GM10266 (cell line): ENCODE measurements at regions not wholly inside any gene's neighbourhood (a gene's known extent, or its start where the extent isn't known, plus 50 kb on each side); places are given as distances from the start of the nearest gene placed in this dataset.

Source experiments
- DNase-seq: peaks from one replicate; pipeline ENCODE4 v3.0.0; 2012; ENCODE audit errors: extremely low spot score
- TF ChIP-seq, protein P1 (sequence below): IDR thresholded peaks from 2 replicates; pipeline ENCODE4 v1.5.1; 2012; ENCODE audit warnings: mild to moderate bottlenecking, low read depth; ENCODE audit not compliant: control insufficient read depth, insufficient read depth; ENCODE audit errors: missing control alignments

DNA sequence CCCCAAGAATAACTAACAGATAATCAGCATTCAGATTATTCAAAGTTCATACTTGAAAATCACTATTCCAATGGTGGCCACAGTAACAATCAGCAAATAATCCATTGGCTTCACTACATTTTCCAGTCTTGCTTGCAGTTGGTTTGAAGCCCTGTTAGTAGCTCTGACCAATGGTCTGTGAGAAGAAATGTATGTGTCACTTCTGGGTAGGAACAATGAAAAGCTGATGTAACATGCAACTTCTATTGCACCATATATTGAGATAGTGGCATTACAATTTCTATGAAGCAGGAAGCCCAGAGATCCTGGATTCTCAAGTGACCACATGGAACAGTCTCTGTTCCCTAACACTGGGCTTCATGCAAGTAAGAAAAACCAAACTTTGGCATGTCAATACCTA lies 250.9 kb upstream of the DAB1 start:
- no peak for DNase-seq

DNA sequence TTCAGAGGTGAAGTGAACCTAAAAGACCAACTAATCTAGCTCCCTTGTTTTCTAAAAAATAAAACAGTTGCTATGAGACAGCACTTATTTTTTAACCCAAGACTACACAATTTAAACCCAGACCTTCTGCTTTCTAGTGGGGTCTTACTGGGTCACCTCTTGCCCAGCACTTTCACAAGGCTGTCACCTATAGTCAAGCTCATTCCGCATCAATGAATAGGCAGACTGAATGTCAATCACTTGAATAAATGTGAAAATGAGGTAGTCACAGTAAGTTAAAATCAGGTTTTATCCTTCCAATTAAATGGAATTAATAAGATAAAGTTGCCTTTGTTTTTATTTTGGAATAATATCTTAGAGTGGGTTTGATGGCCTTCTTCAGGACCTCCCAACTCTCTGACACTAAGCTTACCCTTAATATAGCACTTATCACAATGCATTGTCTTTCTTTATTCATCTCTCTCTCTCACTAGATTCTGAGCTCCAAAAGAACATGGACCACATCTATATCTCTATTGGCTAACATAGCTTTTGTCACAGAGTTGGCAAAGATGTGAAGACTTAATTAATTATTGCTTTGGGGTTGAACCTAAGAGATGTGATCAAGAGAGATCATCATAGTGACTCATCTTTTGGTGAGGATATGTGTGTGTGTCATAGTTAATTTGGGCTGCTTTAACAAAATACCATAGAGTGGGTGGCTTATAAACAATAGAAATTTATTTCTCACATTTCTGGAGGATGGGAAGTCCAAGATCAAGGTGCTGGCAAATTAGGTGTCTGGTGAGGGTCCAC lies 248.7 kb upstream of the DAB1 start:
- DNase-seq, result no peak
- TF ChIP-seq, protein P1, sequence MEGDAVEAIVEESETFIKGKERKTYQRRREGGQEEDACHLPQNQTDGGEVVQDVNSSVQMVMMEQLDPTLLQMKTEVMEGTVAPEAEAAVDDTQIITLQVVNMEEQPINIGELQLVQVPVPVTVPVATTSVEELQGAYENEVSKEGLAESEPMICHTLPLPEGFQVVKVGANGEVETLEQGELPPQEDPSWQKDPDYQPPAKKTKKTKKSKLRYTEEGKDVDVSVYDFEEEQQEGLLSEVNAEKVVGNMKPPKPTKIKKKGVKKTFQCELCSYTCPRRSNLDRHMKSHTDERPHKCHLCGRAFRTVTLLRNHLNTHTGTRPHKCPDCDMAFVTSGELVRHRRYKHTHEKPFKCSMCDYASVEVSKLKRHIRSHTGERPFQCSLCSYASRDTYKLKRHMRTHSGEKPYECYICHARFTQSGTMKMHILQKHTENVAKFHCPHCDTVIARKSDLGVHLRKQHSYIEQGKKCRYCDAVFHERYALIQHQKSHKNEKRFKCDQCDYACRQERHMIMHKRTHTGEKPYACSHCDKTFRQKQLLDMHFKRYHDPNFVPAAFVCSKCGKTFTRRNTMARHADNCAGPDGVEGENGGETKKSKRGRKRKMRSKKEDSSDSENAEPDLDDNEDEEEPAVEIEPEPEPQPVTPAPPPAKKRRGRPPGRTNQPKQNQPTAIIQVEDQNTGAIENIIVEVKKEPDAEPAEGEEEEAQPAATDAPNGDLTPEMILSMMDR, result no peak

More for the DNA sequence above, 250.9 kb upstream of the DAB1 start:
- TF ChIP-seq, protein P1, result no peak

DNA sequence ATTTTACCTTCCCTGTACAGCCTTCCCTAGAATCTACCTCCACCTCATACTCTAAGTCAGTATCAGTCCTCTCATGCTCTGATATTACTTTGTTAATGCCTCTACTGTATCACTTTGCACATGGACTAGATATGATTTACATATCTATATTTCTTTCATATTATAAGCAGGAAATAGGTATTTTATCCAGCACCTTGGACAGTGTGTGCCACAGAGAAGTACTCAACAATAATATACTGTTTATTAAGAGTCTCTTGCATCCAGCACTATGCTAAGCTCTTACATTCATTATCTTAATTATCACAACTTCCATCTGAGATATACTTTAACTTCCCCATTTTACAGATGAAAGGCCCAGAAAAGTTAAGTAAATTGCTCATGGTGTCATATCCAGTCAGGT lies 247.9 kb upstream of the DAB1 start:
- TF ChIP-seq, protein P1, result no peak
- DNase-seq, result no peak

DNA sequence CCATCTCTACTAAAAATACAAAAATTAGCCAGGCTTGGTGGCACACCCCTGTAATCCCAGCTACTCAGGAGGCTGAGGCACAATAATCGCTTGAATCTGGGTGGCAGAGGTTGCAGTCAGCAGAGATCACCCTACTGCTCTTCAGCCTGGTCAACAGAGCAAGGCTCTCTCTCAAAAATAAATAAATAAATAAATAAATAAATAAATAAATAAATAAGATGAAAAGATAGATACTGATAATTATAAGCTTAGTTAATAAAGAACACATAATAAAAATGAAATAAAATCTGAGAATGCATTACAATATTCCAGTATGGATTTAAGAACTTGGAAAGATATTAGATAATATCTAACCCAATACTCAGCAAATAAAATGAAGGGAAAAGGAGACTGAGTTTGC lies 235.9 kb upstream of the DAB1 start:
- TF ChIP-seq, protein P1, result no peak
- no peak for DNase-seq

DNA sequence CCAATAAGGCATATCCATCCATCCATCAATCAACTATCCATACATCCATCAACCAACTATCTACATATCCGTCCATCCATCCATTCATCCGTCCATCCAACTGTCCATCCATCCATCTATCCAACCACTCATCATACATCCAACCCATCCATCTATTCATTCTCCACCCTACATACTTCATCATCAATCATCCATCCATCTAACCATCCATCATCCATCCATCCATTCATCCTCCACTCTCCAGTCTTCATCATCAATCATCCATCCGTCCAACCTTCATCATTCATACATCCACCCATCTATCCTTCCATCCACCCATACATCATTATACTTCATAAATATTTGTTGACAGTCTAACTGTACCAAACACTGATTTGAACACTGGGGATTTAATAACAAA lies 231.3 kb upstream of the DAB1 start:
- TF ChIP-seq, protein P1, result no peak
- DNase-seq, result no peak

DNA sequence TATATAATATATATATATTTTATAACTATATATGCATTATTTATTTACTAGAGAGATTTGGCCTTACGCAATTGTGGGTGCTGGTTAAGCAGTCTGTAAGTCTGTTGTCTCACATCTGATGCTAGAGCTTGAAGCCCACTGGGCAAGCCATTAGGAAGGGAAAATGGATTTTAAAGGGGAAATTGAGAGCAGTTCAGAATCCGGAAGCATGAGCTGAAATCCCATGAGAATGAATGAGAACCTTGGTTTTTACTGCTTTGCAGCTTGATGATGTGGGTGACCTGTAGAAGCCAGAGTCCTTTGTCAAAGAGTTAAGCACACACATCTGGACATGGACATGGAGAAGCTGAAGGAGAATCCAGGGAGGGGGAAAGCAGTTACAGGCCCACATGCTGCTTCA lies 220.8 kb upstream of the DAB1 start:
- TF ChIP-seq, protein P1, result no peak

DNA sequence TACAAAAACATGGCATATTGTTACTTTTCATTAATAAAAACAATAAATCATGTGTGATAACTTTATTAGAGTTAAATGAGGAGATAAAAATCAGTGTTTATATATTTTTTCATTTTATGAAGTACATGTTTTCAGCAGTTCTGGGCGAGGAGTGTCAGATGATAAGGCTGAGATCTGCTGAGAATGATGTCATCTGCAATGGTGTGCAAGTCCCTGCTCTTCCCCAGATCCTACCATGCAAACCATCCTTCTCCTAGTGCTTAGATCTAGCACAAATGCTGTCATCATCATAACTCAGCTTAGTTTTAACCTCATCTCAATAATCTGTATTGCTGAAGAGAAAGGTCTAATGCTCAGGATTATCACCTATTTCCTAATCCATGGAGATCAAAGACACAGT lies 214.4 kb upstream of the DAB1 start:
- DNase-seq, result no peak
- TF ChIP-seq, protein P1, result no peak

More for the DNA sequence above, 220.8 kb upstream of the DAB1 start:
- DNase-seq, result no peak
